GM12878 (cell line): ENCODE measurements at regions not wholly inside any gene's neighbourhood (a gene's known extent, or its start where the extent isn't known, plus 50 kb on each side); places are given as distances from the start of the nearest gene placed in this dataset.

ENCODE experiments used
- ASH2L ChIP-seq: fragments of 300-600, 200-600 bp; sonication (generic); IDR thresholded peaks from 2 replicates; pipeline ENCODE4 v1.6.1; 2017; ENCODE audit warnings: low read depth, mild to moderate bottlenecking, borderline replicate concordance
- CTCF ChIP-seq, 3 experiments: IDR thresholded peaks in 2 of 3; conservative IDR thresholded peaks in 1 of 3; 2 replicates each; pipeline ENCODE4 v1.5.1; 2011; ENCODE audit warnings: low read depth in 3 of 3, low read length in 3 of 3, mild to moderate bottlenecking in 3 of 3, control low read depth in 2 of 3, moderate library complexity in 2 of 3, inconsistent platforms in 1 of 3, mixed read lengths in 1 of 3; ENCODE audit not compliant: control insufficient read depth in 2 of 3, insufficient read depth in 1 of 3; ENCODE audit errors: extremely low read depth in 1 of 3
- EGR1 ChIP-seq, 2 experiments: IDR thresholded peaks; 1 replicate in 1 of 2; 2 replicates in 1 of 2; pipeline ENCODE4 v1.6.1; 2011 to 2012; ENCODE audit warnings: low read depth in 2 of 2, low read length in 2 of 2, borderline replicate concordance in 1 of 2, mild to moderate bottlenecking in 1 of 2, moderate library complexity in 1 of 2
- ESRRA ChIP-seq: IDR thresholded peaks from 2 replicates; pipeline ENCODE4 v1.6.1; 2012; ENCODE audit warnings: mild to moderate bottlenecking, low read length, improper control_type of control experiment
- HCFC1 ChIP-seq: fragments of 150-350 bp; IDR thresholded peaks from 2 replicates; pipeline ENCODE4 v1.6.1; 2014; ENCODE audit warnings: low read length
- MXI1 ChIP-seq: fragments of 150-350 bp; IDR thresholded peaks from 2 replicates; pipeline ENCODE4 v1.6.1; 2011; ENCODE audit warnings: low read depth, mild to moderate bottlenecking, inconsistent platforms, low read length, improper control_type of control experiment
- MYB ChIP-seq: fragments of 150-350 bp; IDR thresholded peaks from 2 replicates; pipeline ENCODE4 v1.6.1; 2014; ENCODE audit warnings: mild to moderate bottlenecking, low read depth, low read length, borderline replicate concordance
- POLR2A ChIP-seq: IDR thresholded peaks from 2 replicates; pipeline ENCODE4 v1.6.1; 2011; ENCODE audit warnings: low read depth, mild to moderate bottlenecking, low read length
- RELA ChIP-seq: fragments of 450-650 bp; IDR thresholded peaks from 2 replicates; pipeline ENCODE4 v1.8.0; 2014; ENCODE audit warnings: borderline replicate concordance; ENCODE audit not compliant: partially characterized antibody
- SRF ChIP-seq, 2 experiments: IDR thresholded peaks; 2 replicates each; pipeline ENCODE4 v1.6.1; 2011; ENCODE audit warnings: low read depth in 2 of 2, low read length in 2 of 2, mild to moderate bottlenecking in 1 of 2, moderate library complexity in 1 of 2
- TCF12 ChIP-seq: IDR thresholded peaks from 2 replicates; pipeline ENCODE4 v1.6.1; 2011; ENCODE audit warnings: low read depth, mild to moderate bottlenecking, low read length
- ZNF274 ChIP-seq: IDR thresholded peaks from one replicate; pipeline ENCODE4 v1.8.0; 2011; ENCODE audit not compliant: insufficient read length, insufficient read depth
- ZNF687 ChIP-seq: fragments of 450-650 bp; IDR thresholded peaks from 2 replicates; pipeline ENCODE4 v1.6.1; 2017; ENCODE audit warnings: mild to moderate bottlenecking, moderate library complexity

- TF ChIP-seq SRF (IDR thresholded peaks at IDR 0.05; ENCODE audit: low read depth in 2 of 2, low read length in 2 of 2) (no peak), CTCF (IDR thresholded peaks at IDR 0.05 in 2 of 3, conservative IDR thresholded peaks at IDR 0.05 in 1 of 3; ENCODE audit: control insufficient read depth in 2 of 3, extremely low read depth in 1 of 3, insufficient read depth in 1 of 3, low read depth in 3 of 3, low read length in 3 of 3) (no peak), ESRRA (no peak), ZNF274 (no peak), RELA (no peak), ASH2L (no peak), POLR2A (no peak), ZNF687 (no peak), TCF12 (no peak), EGR1 (IDR thresholded peaks at IDR 0.05; ENCODE audit: borderline replicate concordance in 1 of 2, low read depth in 2 of 2, low read length in 2 of 2) (no peak), MYB (no peak), MXI1 (no peak), HCFC1 (no peak)
Measured at GRCh38 chr7:124254396-124254795, 221.5 kb upstream of the TMEM229A start.
